HG02943 (cell line): ENCODE measurements at regions not wholly inside any gene's neighbourhood (a gene's known extent, or its start where the extent isn't known, plus 50 kb on each side); places are given as distances from the start of the nearest gene placed in this dataset.
"Not testable (repeated sequence)": the region's sequence is repeated elsewhere in the genome, so short reads cannot be mapped to it uniquely, and the experiment has no call there.

Experiments used
- ATAC-seq: cut with Tn5 transposase; IDR thresholded peaks from one replicate; pipeline ENCODE4 v1.9.1; 2021; ENCODE audit warnings: mild to moderate bottlenecking, low read depth, moderate library complexity; ENCODE audit not compliant: unreplicated experiment

DNA sequence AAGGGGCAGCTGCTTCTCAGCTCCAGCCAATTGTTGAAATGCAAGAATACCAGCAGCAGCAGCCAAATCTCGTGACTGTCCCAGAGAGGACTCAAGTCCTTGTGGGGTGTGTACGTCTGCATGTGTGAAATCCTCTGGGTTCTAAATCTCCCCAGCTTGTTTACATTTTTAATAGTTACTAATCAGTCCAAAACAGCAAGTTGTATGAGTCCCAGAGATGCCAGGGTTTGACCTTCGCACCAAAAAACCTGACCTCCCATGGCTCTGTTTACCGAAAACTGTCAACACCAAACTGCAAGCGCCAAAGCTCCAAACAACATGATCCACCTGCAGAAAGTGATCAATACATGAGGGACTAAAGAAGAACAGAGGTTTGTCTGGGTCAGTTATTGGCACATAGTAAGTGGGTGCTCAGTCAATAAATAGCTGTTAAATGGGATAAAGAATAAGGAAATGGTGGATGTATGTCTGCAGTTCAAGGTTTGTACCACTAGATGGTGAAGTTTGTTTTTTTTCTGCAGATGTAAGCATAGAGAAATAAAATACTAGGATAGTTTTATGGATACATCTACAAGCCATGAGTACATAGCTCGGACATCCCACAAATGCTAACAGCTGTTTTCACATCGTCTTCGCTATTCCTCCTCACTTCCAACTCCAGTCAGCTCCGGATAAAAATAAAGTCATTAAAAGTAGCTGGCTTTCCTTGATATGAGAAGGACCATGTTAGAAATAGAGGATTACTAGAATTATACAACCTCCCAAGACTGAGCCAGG lies 85.3 kb upstream of the ADRB2 start:
- ATAC-seq = no peak

DNA sequence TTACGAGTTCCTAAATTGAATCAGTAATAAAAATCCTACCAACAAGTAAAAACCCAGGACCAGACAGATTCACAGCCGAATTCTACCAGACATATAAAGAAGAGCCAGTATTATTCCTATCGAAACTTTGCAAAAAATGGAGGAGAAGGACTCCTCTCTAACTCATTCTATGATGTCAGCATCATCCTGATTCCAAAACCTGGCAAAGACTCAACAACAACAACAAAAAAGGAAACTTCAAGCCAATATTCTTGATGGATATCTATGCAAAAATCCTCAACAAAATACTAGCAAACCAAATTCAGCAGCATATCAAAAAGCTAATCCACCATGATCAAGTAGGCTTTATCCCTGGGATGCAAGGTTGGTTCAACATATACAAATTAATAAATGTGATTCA lies 84.6 kb upstream of the ADRB2 start:
- ATAC-seq = not testable (repeated sequence)

DNA sequence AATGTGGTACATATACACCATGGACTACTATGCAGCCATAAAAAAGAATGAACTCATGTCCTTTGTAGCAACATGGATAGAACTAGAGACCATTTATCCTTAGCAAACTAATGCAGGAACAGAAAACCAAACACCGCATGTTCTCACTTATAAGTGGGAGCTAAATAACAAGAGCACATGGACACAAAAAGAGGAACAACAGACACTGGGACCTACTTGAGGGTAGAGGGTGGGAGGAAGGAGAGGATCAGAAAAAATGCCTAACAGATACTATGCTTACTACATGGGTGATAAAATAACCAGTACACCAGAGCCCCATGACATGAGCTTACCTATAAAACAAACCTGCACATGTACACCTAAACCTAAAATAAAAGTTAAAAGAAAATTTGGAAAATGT lies 82.0 kb upstream of the ADRB2 start:
- not testable (repeated sequence) for ATAC-seq

DNA sequence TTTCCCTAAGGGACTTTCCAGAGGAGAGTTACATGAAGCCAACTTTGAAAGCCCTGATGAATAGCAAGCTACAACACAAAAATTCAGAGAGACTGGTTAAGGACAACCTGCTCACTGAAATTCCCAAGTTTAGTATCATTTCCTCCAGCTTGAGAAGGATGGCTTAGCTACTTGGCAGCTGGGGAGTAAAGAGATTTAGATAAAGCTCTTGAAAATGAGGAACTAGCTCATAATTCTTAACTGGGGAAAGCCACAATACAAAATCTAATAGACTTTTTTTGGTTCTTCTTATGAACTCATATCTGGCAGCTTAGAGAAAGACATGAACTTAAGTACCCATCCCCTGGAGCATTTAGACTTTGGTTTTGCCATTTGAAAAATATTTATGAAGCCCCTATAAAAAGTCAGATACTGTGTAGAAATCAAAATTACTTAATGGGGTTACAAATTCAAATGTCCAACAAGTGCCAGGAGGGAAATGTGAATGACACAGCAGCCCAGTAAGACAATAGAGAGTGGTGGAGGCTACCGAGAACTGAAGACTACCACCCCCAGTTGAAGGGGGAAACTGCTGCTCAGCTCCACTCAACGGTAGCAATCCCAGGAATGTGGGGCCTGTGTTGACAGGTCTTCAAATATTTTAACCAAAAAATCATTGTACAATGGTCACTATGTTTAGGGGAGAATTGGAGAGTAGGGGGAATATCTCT lies 79.4 kb upstream of the ADRB2 start:
- ATAC-seq = peak; percentile 83

DNA sequence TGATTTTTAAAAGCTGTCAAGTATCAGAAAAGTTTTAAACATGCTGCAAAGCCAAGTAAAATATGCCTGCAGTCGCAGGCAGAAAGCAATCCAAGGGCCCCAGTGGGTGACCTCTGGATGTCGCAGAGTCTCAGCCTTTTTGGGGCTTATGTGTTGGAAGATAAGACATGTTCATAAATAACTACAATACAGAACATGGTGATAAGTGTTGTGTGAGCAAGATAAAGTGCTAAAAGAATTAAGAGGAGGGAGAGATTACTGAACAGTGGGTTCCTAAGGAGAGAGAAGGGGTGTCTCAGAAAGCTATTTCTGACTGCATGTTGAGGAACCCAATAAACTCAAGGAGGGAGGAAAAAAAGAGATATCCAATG lies 78.9 kb upstream of the ADRB2 start:
- no peak for ATAC-seq

DNA sequence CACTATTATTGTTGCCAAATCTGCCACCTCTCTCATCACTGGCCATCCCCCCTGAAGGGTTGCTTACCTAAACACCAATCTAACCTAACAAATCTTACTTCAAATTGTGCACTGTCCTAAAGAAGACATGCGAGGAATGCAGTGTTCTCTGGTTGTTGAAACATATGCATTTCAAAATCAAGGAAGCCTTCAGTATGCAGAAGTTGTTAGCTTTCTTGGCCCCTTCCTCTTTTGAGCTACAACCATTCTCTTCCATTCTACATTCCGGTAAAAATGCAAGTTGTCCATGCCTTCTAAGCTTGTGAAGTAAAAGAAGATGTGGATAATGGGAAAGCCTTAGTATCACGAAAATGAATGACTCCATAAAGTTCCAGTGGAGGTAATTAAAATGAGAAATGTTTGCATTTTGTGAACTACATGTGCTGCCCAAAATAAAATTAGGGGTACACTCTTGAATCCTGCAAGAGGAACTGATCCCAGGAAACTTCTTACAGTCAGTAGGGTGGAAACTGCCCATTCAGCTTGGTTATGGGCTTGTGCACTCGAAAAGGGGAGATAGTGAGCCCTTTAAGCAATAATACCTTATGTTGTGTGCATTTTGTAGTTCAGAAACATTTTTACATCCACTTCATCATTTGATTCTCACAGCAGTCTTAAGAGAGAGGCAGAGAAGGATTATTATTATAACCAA lies 77.6 kb upstream of the ADRB2 start:
- ATAC-seq = no peak

DNA sequence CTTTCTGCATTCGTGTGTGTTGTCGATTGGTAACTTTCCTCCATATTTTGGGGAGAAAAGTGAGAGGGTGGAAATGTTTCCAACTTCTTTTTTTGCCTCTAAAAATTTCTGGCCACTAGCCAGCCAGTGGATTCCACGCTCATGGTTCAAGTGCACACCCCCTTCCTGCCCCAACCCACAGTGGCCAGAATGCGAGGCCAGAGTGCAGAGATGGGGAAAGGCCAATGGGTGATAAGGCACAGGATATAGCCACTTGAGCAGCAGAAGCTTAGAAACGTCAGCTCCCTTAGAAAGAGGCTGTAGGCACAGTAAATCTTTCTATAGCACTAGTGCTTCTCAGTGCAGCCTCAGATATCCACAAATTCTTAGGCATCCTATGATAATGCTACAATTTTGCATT lies 75.8 kb upstream of the ADRB2 start:
- no peak for ATAC-seq

DNA sequence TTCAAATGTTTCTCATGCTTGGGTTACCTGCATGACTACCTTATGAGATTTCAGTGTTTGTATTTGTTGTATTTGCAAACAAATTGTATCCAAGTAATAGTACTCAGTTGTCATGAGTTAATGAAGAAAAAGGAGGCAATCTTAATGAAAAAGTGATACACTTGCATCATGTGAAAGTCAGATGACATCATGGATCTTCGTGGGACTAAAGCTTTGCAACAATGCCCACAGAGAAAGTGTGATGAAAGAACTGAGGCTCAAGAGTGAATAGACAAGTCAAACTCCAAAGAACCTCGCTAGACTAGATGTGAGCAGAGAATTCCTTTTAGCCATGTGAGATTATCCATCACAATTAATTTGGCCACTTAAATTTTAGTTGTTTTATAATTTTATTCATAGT lies 75.4 kb upstream of the ADRB2 start:
- no peak for ATAC-seq

DNA sequence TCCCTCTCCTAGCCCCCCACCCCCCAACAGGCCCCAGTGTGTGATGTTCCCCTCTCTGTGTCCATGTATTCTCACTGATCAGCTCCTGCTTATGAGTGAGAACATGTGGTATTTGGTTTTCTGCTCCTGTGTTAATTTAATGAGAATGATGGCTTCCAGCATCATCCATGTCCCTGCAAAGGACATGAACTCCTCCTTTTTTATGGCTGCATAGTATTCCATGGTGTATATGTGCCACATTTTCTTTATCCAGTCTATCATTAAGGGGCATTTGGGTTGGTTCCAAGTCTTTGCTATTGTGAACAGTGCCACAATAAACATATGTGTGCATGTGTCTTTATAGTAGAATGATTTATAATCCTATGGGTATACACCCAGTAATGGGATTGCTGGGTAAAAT lies 74.0 kb upstream of the ADRB2 start:
- not testable (repeated sequence) for ATAC-seq

DNA sequence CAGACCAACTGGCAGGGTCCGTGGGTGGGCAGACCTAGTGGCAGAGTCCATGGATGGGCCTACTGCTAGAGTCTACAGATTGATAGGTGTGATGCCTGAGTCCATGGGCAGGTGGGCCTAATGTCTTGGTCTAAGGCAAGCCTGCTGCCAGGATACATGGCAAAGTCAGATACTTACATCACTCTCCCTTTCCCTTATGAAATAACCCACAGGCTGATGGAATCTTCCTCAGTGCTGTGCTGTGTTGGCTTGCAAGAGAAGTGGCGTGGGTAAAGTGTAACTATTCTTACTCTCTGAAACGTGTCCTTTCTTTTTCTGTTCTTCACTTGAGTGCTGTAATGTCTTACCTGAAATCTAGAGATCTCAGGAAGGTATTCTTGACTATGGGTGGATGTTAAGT lies 67.3 kb upstream of the ADRB2 start:
- ATAC-seq = no peak

DNA sequence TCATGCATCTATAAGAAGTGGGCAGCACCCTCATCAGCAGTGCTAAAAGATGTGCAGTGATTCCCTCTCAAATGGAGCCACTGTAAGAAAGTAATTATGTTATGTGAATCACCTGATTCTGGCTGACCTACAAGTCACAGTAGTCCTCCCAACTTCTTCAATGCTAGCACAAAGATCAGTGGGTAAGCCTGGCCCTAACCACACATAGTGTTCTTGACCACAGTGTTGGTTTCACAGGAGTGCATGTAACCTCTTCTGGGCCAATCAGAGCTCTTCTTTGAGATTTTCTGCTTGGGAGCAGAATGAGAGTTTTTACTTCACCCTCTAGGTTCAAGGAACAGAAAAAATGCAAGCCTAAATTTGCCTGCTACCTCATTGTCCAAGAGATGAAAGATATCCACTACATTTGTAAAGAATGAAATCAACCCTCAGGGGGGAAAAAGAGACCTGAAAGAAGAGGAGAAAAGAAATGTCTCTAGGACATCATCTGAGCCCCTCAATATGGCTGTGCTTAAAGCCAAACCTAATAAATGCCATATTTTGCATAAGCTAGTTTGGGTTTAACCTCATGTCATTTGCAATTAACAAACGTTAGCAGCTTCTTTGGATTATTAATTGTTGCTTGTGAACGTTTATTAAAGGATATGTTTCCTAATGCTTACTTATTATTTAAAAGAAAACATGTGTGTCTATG lies 65.3 kb upstream of the ADRB2 start:
- peak; percentile 100 for ATAC-seq

DNA sequence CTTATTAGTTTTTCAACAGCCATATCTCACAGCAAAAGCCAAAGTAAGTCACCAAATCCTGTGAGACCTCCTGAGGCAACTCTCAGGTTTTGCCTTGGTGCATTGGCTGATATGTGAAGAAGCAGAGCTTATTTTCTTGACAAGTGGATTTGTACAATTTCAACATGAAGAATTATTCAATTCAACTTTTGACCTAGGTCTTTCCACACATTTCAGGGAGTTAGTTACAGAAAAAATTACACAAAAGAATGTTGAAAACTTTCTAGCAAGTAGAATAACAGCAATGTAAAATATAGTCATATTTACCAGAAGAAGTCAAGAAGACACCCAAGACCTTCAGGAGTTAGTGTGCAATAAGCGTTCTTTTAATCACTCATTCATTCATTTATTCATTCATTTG lies 62.4 kb upstream of the ADRB2 start:
- ATAC-seq = no peak

DNA sequence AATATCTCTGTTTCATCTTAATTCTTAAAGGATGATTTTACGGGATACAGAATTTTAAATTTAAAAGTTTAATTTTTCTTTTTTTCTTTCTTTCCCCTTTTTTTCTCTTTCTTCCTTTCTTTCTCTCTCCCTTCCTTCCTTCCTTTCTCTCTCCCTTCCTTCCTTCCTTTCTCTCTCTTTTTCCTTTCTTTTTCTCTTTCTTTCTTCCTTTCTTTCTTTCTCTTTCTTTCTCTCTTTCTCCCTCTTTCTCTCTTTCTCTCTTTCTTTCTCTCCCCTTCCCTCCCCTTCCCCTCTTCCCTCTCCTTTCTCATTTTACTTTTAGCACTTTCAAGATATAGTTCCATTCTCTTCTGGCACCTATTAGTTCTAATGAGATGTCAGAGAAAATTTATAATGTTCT lies 61.4 kb upstream of the ADRB2 start:
- no peak for ATAC-seq

DNA sequence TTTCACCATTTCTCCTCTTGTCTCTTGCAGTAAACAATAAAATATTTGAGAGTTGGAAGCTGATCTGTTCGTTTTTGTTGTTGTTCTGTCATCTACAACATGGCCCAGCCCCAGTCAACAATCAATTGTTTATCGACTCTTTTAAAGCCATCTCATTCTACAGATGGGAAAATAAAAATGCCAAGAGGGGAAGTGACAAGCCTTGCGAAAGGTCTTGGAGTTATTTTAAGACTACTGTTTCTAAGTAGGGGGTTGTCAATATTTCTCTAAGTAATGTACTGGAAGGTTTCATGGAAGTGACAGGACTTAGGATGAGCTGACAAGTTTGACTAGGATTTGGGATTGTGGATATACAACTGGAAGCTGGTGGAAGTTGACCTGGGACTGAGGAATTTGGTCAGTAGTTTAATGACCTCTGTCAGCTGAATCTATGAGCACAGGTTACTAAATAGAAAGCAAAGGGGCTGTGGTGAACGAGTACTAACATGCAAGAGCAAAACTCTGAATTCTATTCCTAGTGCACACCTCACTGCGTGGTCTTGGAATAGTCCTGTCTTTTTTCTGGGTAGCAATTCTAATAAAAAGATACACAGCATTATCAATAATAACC lies 57.5 kb upstream of the ADRB2 start:
- ATAC-seq = no peak

DNA sequence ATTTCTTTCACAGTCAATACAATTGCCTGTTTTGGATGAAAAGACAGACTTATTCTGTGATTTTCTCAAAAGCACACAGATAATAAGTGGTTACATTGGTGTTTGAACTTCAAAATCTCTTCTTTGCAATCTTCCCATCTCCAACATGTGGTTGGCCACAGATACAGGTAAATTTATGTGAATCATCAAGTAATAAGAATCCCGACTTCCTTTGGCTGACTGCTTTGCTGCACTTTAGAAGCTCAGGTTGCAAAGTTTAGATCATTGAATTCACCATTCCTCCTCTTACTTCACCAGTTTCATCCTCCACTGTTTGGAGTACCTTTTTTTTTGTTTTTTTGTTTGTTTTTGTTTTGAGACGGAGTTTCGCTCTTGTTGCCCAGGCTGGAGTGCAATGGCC lies 56.5 kb upstream of the ADRB2 start:
- ATAC-seq = no peak

DNA sequence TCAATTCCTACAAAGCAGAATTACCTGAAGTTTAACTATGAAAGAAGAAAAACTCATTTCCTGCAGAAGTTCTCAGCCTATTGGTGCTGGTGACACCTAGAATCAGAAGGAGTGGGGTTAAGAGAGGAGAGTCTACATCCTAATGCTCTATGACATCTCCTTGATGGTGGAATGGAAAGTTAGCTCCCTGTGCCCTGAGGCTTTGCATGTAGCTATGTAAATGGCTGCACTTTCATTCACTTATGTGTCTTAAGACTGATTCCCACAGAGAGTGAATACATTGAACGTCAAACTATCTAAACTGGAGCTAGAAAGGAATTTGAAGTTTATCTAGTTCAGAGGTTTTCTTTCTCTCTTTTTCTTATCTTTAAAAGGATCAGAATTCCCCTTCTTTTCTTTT lies 52.1 kb upstream of the ADRB2 start:
- no peak for ATAC-seq

DNA sequence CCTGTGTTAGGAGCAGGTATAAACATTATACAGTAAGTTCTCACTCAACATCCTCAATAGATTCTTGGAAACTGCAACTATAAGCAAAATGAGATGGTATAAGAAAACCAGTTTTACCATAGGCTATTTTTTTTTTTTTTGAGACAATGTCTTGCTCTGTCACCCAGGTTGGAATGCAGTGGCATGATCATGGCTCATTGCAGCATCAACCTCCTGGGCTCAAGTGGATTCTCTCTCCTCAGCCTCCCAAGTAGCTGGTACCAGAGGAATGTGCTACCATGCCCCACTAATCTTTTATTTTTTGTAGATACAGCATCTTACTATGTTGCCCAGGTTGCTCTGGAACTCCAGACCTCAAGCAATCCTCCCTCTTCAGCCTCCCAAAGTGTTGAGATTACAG lies 50.1 kb upstream of the ADRB2 start:
- ATAC-seq = no peak
